ENCODE measurements at regions not wholly inside any gene's neighbourhood (a gene's known extent, or its start where the extent isn't known, plus 50 kb on each side); places are given as distances from the start of the nearest gene placed in this dataset.
"Not testable (repeated sequence)": the region's sequence is repeated elsewhere in the genome, so short reads cannot be mapped to it uniquely, and the experiment has no call there.

DNA sequence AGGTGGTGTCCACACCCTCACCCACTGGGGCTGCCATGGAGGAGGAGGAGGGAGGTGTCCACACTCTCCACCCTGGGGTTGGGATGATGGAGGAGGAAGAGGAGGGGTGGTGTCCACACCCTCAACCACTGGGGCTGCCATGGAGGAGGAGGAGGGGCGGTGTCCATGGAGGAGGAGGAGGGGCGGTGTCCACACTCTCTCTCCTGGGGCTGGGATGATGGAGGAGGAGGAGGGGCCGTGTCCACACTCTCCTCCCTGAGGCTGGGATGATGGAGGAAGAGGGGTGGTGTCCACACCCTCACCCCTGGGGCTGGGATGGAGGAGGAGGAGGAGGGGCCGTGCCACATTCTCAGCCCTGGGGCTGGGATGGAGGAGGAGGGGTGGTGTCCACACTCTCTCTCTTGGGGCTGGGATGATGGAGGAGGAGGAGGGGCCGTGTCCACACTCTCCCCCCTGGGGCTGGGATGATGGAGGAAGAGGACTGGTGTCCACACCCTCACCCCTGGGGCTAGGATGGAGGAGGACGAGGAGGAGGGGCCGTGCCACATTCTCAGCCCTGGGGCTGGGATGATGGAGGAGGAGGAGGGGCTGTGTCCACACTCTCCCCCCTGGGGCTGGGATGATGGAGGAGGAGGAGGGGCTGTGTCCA is 231.7 kb downstream of the CRLF2 start:
- no peak overlapping the region for H3K27ac ChIP-seq
- H3K27me3 ChIP-seq, result no peaks in the 10 kb centered on the region
- no peaks in the 10 kb centered on the region for H3K4me1 ChIP-seq
- no peak overlapping the region for H3K4me3 ChIP-seq
- no peaks in the 10 kb centered on the region for H3K36me3 ChIP-seq
- H3K9me3 ChIP-seq (replicated peaks), result no peaks in the 10 kb centered on the region
- DNase-seq, result no peak

DNA sequence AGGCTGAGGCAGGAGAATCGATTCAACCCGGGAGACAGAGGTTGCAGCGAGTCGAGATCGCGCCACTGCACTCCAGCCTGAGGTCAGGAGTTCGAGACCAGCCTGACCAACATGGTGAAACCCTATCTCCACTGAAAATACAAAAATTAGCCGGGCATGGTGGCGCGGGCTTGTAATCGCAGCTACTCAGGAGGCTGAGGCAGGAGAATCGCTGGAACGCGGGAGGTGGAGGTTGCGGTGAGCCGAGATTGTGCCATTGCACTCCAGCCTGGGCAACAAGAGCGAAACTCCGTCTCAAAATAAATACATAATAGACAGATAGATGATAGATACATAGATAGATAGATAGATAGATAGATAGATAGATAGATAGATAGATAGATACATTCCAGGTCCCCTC is 233.3 kb downstream of the CRLF2 start:
- not testable (repeated sequence) for H3K27ac ChIP-seq; H3K36me3 ChIP-seq; DNase-seq; H3K9me3 ChIP-seq (replicated peaks); H3K4me3 ChIP-seq; H3K4me1 ChIP-seq; H3K27me3 ChIP-seq

DNA sequence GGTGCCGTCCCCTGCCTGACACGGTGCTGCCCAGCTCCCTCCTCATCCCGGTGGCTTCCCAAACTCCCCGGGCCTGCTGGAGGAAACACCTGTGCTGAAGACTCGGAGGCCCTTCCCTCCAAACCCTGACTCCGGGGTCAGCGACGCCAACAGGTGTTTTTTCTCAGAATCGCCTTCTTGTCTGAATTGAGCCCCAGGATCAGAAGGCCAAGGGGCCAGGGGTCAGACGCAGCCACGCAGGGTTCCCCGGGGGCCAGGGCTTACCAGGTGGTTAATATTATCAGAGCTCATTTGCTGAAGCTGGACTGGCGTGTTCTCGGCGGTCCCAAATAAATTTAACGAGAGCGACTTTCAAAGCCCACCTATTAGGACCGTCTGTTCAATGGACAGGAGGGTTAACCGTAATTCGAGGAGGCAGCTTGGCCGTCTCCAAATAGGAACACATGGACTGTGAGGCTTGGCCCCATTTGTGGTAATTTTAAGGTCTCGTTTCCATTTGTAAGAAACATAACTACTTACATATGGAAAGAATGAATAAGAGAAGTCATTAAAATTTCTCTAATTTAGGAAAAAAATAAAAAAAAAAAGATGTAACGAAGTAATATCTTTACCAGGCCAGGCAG is 239.3 kb downstream of the CRLF2 start:
- H3K4me1 ChIP-seq, result no peaks in the 10 kb centered on the region
- H3K9me3 ChIP-seq (replicated peaks), result no peaks in the 10 kb centered on the region
- H3K36me3 ChIP-seq, result no peaks in the 10 kb centered on the region
- H3K27ac ChIP-seq, result no peak overlapping the region
- DNase-seq, result no peak
- no peak overlapping the region for H3K4me3 ChIP-seq
- no peaks in the 10 kb centered on the region for H3K27me3 ChIP-seq

DNA sequence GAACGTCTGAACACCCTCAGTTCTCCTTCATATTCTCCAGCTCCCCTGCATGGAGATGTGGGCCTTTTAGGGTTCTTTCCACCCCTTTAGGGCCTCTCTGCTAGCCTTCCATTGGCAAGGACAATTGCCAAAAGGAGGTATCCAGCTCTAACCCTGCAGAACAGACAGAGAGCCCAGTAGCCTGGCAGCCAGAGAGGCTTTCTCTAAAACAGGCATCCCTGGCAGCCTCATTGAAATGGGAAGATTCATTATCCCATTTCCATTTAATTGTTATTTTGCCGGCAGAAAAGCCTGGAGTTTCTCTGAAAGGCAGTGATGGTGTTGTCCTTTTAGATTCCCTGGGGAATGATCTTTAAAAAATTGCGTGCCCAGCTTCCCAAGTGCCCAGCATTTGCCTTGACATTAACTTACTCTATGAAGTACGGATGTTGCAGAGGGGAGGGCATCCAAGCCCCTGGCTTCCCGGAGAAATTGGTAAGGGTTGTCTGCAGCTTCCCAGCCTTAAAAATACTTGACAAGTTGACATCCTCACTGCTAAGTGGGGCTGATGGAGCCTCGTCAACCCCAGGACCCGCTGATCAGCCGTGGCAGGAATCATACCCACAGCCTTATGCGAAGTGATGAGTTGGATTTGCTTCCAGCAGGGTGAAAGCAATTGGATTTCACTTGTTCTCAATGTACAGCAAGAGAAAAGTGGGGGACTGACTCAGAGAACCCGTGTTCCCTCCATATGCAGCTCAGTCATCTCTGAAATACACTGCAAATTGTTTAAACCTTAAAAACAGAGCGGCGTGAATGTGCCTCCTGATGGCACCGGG is 244.1 kb downstream of the CRLF2 start:
- Histone ChIP-seq H3K36me3 (no peaks in the 10 kb centered on the region), H3K4me1 (no peaks in the 10 kb centered on the region), H3K4me3 (no peak overlapping the region), H3K27ac (no peak overlapping the region), H3K9me3 (replicated peaks) (no peaks in the 10 kb centered on the region), H3K27me3 (no peaks in the 10 kb centered on the region)
- no peak for DNase-seq

DNA sequence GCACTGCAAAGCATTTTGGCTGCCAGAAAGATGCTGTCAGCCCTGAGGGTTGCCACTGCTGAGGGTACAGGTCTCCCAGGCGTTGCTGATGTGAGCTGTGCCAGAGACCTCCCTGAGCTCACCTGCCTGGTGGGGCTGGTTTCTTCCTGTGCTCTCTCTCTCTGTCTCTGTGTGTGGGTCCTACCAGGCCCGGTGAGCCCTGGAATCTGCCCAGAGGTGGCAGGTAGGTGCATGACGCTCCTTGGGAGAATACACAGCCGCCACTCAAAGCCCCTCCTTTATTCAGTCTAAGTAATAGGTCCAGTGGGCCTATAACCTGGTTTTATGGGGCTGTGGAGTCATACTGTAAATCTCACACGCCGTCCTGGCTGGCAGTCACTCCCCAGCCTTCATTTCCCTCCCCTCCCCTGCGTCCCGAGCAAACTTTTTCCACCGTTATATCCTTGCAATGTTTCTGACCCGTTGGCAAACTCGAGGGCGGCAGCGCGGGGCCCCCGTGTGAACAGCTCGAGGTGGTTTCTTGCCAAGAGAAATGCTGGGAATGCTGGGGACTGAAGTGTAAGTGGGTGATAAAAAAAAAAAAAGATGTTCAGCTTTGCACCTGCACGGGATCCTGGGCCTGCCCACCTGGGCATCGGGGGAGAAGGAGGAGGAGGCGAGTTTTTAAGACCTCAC is 245.9 kb downstream of the CRLF2 start:
- no peaks in the 10 kb centered on the region for H3K4me1 ChIP-seq
- H3K27me3 ChIP-seq, result no peaks in the 10 kb centered on the region
- no peaks in the 10 kb centered on the region for H3K36me3 ChIP-seq
- no peak for DNase-seq
- H3K4me3 ChIP-seq, result no peak overlapping the region
- H3K9me3 ChIP-seq (replicated peaks), result no peaks in the 10 kb centered on the region
- no peak overlapping the region for H3K27ac ChIP-seq

DNA sequence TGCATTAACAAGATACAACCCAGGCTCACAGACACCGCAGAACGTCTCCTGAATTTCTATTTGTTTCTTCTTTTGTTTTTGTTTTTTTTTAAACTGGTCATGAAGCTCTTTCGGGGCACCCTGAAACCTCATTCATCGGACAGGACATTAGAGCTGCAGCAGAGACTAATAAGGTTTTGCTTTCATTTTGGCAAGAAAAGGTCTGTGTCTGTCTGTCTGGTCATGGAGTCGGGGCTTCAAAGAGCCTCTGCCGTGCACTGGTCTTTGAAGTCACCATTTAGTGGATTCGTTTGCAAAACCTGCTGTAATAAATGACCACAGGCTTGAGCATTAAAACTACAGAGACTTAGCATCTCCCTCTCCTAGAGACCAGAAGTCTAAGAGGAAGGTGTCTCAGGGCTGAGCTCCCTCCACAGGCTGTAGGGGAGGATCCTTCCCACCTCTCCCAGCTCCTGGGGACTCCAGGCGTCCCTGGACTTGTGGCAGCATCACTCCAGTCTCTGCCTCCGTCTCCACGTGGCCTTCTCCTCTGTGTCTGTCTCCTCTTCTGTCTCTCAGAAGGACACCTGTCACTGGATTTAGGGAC is 247.5 kb downstream of the CRLF2 start:
- H3K9me3 ChIP-seq (replicated peaks), result no peaks in the 10 kb centered on the region
- H3K27me3 ChIP-seq, result no peaks in the 10 kb centered on the region

DNA sequence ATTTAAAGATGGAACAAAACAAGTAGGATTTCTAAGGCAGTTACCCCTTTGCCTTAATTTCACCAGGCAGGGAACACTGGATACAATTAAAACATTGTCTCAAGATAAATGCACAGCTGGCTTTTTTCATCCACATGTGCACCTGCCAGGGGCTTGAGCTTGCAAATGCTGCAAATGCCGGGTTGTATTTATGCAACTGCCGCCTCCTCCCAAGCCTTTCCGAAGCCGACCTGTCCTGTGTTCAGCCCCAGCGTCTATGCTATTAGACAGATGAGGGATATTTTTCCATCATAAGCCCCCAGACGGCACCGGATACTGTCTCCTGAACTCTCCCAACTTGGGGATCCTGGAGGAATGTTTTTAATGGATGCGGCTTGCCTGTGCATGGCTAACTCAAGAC is 251.6 kb downstream of the CRLF2 start:
- no peaks in the 10 kb centered on the region for H3K36me3 ChIP-seq
- H3K4me3 ChIP-seq, result no peak overlapping the region
- no peak overlapping the region for H3K27ac ChIP-seq
- no peaks in the 10 kb centered on the region for H3K27me3 ChIP-seq
- H3K9me3 ChIP-seq (replicated peaks), result no peaks in the 10 kb centered on the region
- DNase-seq, result peak; percentile 7 to 50
- H3K4me1 ChIP-seq, result no peaks in the 10 kb centered on the region

More for the DNA sequence above, 247.5 kb downstream of the CRLF2 start:
- no peak for DNase-seq
- H3K4me1 ChIP-seq, result no peaks in the 10 kb centered on the region
- no peaks in the 10 kb centered on the region for H3K36me3 ChIP-seq
- no peak overlapping the region for H3K4me3 ChIP-seq
- H3K27ac ChIP-seq, result no peak overlapping the region

DNA sequence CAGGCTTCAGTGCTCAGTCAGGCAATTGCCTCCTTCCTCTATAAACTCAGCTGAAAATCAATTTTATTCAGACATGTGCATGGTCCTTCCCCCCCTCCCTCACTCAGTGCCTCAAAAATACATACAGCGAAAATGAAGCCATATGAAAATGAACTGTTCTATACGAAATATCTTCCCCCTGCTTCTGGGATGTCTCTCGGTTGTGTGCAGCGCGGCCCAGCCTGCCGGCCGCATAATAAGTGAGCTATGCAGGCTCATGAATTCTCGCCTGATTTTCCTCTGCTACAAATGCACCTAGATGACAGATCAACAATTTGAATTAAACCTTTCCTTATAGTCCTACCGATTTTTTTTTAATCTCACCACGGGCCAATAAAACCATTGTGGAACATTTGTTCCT is 252.9 kb downstream of the CRLF2 start:
- no peaks in the 10 kb centered on the region for H3K4me1 ChIP-seq
- DNase-seq, result no peak
- H3K27me3 ChIP-seq, result no peaks in the 10 kb centered on the region
- H3K9me3 ChIP-seq (replicated peaks), result no peaks in the 10 kb centered on the region
- no peak overlapping the region for H3K27ac ChIP-seq
- no peak overlapping the region for H3K4me3 ChIP-seq
- no peaks in the 10 kb centered on the region for H3K36me3 ChIP-seq

DNA sequence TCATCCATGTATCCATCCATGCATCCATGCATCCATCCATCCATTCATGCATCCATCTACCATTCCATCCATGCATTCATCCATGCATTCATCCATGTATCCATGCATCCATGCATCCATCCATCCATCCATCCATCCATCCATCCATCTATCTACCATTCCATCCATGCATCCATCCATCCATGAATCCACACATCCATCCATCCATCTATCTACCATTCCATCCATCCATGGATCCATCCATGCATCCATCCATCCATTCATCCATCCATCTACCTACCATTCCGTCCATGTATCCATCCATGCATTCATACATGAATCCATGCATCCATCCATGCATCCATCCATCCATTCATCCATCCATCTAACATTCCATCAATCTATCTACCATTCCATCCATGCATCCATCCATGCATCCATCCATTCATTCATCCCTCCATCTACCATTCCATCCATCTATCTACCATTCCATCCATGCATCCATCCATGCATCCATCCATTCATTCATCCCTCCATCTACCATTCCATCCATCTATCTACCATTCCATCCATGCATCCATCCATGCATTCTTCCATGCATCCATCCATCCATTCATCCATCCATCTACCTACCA is 257.2 kb downstream of the CRLF2 start:
- H3K27ac ChIP-seq; H3K4me3 ChIP-seq; H3K4me1 ChIP-seq; H3K9me3 ChIP-seq (replicated peaks); H3K36me3 ChIP-seq; DNase-seq: not testable (repeated sequence)
- peaks cover 10% of the 10 kb centered on the region; the same call in 1 of the 2 replicates for H3K27me3 ChIP-seq

DNA sequence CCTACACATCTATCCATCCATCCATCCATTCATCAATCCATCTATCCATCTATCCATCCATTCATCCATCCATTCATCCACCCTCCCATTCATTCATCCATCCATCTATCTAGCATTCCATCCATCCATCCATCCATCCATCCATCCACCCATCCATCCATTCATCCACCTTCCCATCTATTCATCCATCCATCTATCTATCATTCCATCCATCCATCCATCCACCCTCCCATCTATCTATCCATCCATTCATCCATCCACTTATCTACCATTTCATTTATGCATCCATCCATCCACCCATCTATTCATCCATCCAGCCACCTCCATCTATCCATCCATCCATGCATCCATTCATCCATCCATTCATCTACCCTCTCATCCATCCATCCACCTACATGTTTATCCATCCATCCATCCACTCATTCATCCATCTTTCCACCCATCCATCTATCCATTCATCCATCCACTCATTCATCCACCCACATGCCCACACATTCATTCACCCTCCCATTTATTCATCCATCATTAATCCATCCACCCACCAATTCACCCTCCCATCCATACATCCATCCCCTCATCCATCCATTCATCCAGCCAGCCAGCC is 258.5 kb downstream of the CRLF2 start:
- Histone ChIP-seq H3K27ac (no peak overlapping the region), H3K36me3 (no peaks in the 10 kb centered on the region), H3K4me3 (no peak overlapping the region), H3K9me3 (replicated peaks) (no peaks in the 10 kb centered on the region), H3K4me1 (no peaks in the 10 kb centered on the region), H3K27me3 (peaks cover 10% of the 10 kb centered on the region; the same call in 1 of the 2 replicates)
- DNase-seq, result no peak

DNA sequence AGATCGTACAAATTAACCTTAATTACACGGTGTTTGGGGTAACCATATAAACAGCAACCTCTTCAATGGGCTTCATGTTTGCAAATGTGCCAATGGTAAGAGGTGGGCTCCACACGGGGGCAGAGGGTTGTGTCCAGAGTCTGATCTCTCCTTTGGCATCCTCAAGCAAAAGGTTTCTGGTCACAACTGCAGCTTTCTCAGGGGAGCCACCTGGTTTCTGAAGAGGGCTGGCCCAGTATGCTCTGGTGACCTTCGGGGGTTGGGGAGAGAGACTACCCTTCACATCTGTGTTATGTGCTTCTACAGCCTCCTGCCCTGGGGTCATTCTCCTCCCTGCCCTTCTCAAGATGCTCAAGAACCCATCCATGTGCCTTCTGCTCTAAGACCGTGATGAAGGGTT is 259.6 kb downstream of the CRLF2 start:
- H3K9me3 ChIP-seq (replicated peaks), result no peaks in the 10 kb centered on the region
- no peaks in the 10 kb centered on the region for H3K36me3 ChIP-seq
- no peak overlapping the region for H3K27ac ChIP-seq
- DNase-seq, result no peak
- peaks cover 10% of the 10 kb centered on the region; the same call in 1 of the 2 replicates for H3K27me3 ChIP-seq
- no peak overlapping the region for H3K4me3 ChIP-seq
- H3K4me1 ChIP-seq, result no peaks in the 10 kb centered on the region

DNA sequence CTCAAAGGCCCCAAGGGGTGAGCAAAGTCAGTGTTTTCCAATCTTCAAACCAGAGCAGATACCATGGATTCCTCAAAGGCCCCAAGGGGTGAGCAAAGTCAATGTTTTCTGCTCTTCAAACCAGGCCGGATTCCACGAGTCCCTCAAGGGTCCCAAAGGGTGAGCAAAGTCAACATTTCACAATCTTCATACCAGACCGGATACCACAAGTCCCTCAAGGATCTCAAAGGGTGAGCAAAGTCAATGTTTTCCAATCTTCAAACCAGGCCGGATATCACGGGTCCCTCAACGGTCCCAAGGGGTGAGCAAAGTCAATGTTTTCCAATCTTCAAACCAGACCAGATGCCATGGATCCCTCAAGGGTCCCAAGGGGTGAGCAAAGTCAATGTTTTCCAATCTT is 265.2 kb downstream of the CRLF2 start:
- not testable (repeated sequence) for DNase-seq; H3K4me3 ChIP-seq; H3K27ac ChIP-seq; H3K9me3 ChIP-seq (replicated peaks); H3K4me1 ChIP-seq; H3K36me3 ChIP-seq; H3K27me3 ChIP-seq

DNA sequence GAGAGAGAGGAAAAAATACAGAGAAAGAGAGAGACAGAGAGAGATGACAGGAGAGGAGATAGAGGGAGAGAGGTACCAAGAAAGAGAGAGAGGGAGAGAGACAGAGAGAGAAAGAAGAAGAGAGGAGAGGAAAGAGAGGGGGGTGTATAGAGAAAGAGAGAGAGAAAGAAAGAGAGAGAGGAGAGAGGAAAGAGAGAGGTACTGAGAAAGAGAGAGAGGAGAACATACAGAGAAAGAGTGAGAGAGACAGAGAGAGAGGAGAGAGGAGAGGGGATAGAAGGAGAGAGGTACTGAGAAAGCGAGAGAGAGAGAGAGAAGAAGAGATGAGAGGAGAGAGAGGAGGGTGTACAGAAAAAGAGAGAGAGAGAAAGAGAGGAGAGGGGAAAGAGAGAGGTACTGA is 269.4 kb downstream of the CRLF2 start:
- H3K4me3 ChIP-seq, result no peak overlapping the region
- H3K4me1 ChIP-seq, result no peaks in the 10 kb centered on the region
- no peaks in the 10 kb centered on the region for H3K36me3 ChIP-seq
- H3K27me3 ChIP-seq, result 0 out of 2 replicates have a peak, but pooled peaks cover 8% of the 10 kb centered on the region
- H3K27ac ChIP-seq, result no peak overlapping the region
- no peaks in the 10 kb centered on the region for H3K9me3 ChIP-seq (replicated peaks)
- DNase-seq, result no peak

DNA sequence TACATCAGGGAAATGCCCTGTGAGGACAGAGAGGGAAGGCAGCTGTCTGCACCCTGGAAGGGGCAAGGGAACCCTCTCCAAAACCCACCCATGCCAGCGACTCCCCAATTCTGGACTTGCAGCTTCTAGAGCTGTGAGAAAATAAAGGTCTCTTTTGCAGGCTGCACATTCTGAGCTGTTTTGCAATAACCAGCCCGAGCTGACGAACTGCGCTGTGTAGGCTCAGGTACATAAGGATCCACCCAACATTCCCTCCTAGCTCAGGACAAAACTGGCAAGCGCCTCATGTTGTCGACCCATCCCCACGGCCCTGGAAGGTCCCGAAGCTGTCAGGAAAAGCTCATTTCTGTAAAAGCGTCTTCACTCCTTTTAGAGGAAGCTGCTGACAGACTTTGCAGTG is 271.8 kb downstream of the CRLF2 start:
- Histone ChIP-seq H3K9me3 (replicated peaks) (no peaks in the 10 kb centered on the region), H3K4me1 (no peaks in the 10 kb centered on the region), H3K36me3 (no peaks in the 10 kb centered on the region), H3K4me3 (no peak overlapping the region), H3K27ac (no peak overlapping the region), H3K27me3 (0 out of 2 replicates have a peak, but pooled peaks cover 8% of the 10 kb centered on the region)
- DNase-seq, result no peak

Measured in SJCRH30 (cell line).